Stimulated activated naive CD8-positive, alpha-beta T cell treated with anti-CD3 and anti-CD28 coated beads, Interleukin-15, amount 100 ng/mL, for 72 hours (primary cell): ENCODE measurements at regions not wholly inside any gene's neighbourhood (a gene's known extent, or its start where the extent isn't known, plus 50 kb on each side); places are given as distances from the start of the nearest gene placed in this dataset.

Source experiments
- ATAC-seq: fragments of 150-1000 bp; cut with Tn5 transposase; 2 replicates; pipeline ENCODE4 v1.10.0; 2021; ENCODE audit warnings: mild to moderate bottlenecking, moderate library complexity
- DNase-seq, 2 donors: peaks; one replicate each; pipeline ENCODE4 v3.0.0; 2021 to 2022
- H3K27ac Mint-ChIP-seq, 2 donors: one replicate each; pipeline ENCODE4 v1.8.0; 2022; ENCODE audit warnings: mild to moderate bottlenecking in 2 of 2, mixed read lengths in 2 of 2, moderate library complexity in 2 of 2
- H3K27me3 Mint-ChIP-seq: one replicate; pipeline ENCODE4 v1.8.0; 2022; ENCODE audit warnings: mixed read lengths
- H3K4me1 Mint-ChIP-seq: one replicate; pipeline ENCODE4 v1.8.0; 2022; ENCODE audit warnings: mild to moderate bottlenecking, mixed read lengths
- H3K4me3 Mint-ChIP-seq, 2 donors: one replicate each; pipeline ENCODE4 v1.8.0; 2022; ENCODE audit warnings: mild to moderate bottlenecking in 2 of 2, mixed read lengths in 2 of 2, moderate library complexity in 1 of 2
- H3K9me3 Mint-ChIP-seq, 2 donors: one replicate each; pipeline ENCODE4 v1.8.0; 2022; ENCODE audit warnings: mixed read lengths in 2 of 2

DNA sequence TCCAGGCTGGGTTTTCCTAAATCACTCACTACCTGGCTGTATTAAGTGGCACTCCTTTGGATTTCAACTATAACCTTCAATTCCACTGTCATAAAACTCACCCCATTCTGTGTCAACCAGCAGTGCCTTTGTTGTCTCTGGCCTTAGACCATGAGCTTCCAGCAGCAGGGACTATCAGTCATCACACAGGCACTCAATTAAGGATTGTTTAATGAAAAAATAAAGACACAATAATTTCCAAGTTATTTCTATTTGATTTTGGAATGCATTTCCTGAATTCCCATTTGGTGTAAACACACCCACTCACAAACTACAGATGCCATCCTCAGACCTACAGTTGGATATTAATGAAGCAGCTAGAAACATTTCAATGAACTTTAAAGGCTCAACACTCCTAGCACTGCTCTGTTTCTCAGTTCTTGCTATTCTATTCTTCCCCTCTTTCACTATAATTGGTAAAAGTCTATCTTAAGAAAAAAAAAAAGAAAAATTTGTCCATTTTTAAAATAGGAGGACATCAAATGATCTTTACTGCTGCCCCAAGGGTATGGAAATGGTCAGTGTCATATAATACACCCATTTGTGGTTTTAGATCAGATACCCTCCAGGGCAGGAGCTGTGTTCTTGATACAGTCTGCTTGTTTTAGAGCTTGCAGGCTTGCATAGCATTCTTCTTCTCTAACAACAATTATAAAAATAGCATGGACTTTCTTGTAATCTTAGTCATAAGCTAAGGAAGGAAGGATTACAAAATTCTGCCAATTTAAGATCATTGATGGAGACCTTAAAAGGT is 156.4 kb downstream of the PTGER3 start:
- Mint-ChIP-seq H3K27me3 (peaks cover 12% of the 10 kb centered on the region), H3K9me3 (no peaks in the 10 kb centered on the region), H3K27ac (peak overlapping the region in 1 of 2 donors; percentile 44), H3K4me1 (no peaks in the 10 kb centered on the region), H3K4me3 (no peak overlapping the region)
- ATAC-seq (no peak), DNase-seq (no peak)

DNA sequence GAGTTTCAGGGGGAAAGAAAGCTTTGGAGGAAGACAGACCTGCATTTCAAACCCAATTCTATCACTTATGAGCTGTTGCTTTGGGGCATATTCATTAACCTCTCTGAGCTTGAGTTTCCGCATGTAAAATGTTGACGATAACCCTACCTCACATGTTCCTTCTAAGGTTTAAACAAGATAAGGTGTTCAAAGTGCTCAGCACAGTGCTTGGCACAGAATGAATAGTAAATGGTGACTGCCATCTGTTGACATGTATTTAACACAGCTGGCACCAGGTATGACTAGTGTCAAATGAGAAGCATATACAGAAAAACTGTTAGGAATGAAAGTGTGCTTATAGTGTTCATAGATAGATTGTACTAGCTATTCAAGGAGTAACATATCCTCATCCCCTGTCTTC is 155.5 kb downstream of the PTGER3 start:
- Mint-ChIP-seq H3K9me3 (no peaks in the 10 kb centered on the region), H3K4me3 (no peak overlapping the region), H3K27me3 (peaks cover 12% of the 10 kb centered on the region), H3K4me1 (no peaks in the 10 kb centered on the region), H3K27ac (no peak overlapping the region)
- no peak for ATAC-seq
- no peak for DNase-seq

DNA sequence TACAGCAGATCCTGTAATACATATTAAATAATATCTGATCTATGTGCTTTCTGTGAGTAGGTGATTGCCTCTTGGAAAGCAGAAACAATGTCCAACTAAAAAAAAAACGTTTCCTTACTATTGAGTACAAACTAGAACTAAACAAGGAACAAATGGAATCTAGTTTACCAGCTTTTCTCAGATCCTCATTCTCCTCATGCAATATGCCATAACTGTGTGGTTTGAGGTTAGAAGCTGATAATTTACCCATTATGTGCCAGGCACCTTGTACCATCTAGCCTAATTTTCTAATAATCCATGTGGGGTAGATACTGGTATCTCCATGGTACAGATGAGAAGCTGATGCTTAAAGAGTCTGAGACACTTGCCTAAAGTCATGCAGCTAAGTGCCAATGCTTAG is 154.7 kb downstream of the PTGER3 start:
- Mint-ChIP-seq H3K9me3 (no peaks in the 10 kb centered on the region), H3K27me3 (peaks cover 12% of the 10 kb centered on the region), H3K4me1 (no peaks in the 10 kb centered on the region), H3K27ac (no peak overlapping the region), H3K4me3 (no peak overlapping the region)
- DNase-seq (no peak), ATAC-seq (no peak)

DNA sequence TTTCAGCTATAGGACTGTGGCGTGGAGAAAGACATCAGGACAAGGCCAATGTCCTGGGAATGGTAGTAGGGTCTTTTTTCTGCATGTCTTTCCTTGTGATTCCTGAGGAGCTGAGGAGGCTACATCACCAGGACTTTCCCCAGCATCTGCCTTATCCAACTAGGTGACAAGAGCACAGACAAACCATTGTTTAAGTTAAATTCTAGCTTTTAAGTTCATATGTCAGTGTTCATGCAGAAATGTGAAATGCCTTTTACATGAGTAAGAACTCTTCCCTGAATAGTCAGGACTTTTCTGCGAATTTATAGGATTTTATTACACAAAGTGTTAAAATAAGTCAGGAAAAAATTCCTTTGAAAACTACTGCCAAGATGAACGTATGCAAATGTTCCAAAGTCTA is 154.2 kb downstream of the PTGER3 start:
- DNase-seq (no peak), ATAC-seq (no peak)
- Mint-ChIP-seq H3K9me3 (no peaks in the 10 kb centered on the region), H3K4me1 (no peaks in the 10 kb centered on the region), H3K27ac (no peak overlapping the region), H3K4me3 (no peak overlapping the region), H3K27me3 (peaks cover 12% of the 10 kb centered on the region)

DNA sequence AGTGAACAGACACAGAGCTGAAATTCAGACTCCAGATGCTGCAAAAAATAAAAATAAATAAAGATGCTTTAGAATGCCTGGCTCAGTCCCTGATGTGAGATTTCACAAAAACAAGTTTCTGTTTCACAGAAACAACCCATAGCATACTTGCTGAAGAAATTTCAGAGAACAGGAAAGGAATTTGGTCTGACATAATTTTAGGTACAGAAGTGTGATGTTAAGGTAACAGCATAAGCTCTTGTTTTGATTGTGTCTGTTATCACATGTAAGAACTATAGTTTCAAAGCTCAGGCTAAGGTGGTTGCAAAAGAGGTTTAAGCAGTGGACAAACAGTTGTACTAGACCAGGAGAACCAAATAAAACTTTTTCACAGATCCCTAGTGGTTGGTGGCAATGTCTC is 152.1 kb downstream of the PTGER3 start:
- H3K27me3 Mint-ChIP-seq, result peaks cover 7% of the 10 kb centered on the region

DNA sequence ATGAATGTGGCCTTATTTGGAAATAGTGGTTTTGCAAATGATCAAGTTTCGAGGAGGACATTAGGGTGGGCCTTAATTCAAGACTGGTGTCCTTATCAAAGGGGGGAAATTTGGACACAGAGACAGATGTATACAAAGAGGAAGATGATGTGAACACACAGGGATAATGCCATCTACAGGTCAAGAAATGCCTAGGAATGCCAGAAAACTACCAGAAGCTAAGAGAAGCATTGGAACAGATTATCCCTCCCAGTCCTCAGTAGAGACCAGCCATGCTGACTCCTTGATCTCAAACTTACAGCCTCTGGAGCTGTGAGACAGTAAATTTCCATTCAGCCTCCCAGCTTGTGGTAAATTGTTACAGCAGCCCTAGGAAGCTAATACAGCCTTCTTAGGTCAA is 151.4 kb downstream of the PTGER3 start:
- Mint-ChIP-seq H3K27me3 (peaks cover 8% of the 10 kb centered on the region), H3K27ac (no peak overlapping the region), H3K4me3 (no peak overlapping the region), H3K4me1 (no peaks in the 10 kb centered on the region), H3K9me3 (no peaks in the 10 kb centered on the region)
- DNase-seq (no peak), ATAC-seq (no peak)

More for the DNA sequence above, 152.1 kb downstream of the PTGER3 start:
- no peak overlapping the region for H3K27ac Mint-ChIP-seq
- no peaks in the 10 kb centered on the region for H3K9me3 Mint-ChIP-seq
- ATAC-seq, result peak; percentile 48
- H3K4me3 Mint-ChIP-seq, result no peak overlapping the region
- no peaks in the 10 kb centered on the region for H3K4me1 Mint-ChIP-seq
- DNase-seq, result no peak

DNA sequence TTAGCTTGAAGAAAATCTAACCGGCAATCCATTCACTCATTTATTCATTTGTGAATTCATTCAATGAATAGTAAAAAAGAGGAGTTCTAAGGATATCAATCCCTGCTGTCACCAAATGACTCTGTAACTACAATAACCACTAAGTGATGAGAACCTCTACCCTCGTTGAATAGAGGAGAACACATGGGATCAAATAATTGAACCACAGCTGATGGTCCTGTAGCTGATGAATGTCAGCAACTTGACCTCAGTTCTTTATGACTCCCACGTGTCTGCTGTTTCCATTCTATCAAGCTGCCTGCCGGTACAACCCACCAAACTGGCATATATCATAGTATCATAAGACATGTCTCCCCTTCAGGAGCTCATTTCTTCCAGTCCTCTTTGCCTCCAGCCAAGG is 150.3 kb downstream of the PTGER3 start:
- no peak overlapping the region for H3K4me3 Mint-ChIP-seq
- no peaks in the 10 kb centered on the region for H3K9me3 Mint-ChIP-seq
- no peaks in the 10 kb centered on the region for H3K4me1 Mint-ChIP-seq
- H3K27me3 Mint-ChIP-seq, result peaks cover 7% of the 10 kb centered on the region
- ATAC-seq (no peak), DNase-seq (no peak)
- no peak overlapping the region for H3K27ac Mint-ChIP-seq

DNA sequence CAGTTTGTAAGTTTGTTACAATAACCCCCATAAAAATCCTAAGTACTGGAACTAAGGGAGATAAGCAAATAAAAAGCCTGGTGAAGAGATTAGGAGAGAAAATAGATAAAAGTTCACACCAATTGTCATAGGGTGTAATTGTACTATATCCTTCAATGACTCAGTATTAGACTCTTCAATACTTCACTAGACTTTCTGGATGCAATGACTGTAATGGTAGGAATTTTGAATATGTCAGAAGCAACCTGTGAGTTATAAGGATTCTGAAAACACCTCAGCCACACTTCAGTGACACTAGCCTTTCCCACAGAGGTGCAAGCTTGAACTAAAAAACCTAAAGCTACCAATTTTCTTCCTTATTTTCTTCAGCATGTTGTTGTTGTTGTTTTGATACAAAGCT is 147.9 kb downstream of the PTGER3 start:
- Mint-ChIP-seq H3K9me3 (peaks cover 0 to 9% of the 10 kb centered on the region in 2 donors), H3K4me1 (no peaks in the 10 kb centered on the region), H3K27me3 (peaks cover 7% of the 10 kb centered on the region), H3K27ac (no peak overlapping the region), H3K4me3 (no peak overlapping the region)
- ATAC-seq (no peak), DNase-seq (no peak)

DNA sequence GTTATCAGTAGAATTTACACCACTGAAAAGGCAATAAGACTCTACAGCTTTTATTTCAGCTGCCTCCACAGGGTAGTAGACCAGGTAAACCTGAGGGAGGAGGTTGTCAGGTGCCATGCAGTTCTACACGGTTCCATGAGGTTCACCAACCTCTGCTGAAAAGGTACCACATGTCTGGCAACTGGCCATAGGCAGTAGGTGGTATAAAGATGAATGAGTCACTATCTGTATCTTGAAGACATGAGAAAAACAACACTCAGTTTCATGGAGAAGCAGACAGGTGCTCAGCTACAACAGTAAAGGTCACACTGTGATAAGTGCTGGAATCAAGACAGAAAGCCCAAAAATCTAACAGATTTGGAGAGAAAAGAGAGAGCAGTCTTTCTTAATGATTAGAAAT is 145.4 kb downstream of the PTGER3 start:
- Mint-ChIP-seq H3K27ac (no peak overlapping the region), H3K4me1 (no peaks in the 10 kb centered on the region), H3K9me3 (peaks cover 5 to 13% of the 10 kb centered on the region in 2 donors), H3K4me3 (no peak overlapping the region), H3K27me3 (peaks cover 7% of the 10 kb centered on the region)
- ATAC-seq, result peak; percentile 53
- no peak for DNase-seq

DNA sequence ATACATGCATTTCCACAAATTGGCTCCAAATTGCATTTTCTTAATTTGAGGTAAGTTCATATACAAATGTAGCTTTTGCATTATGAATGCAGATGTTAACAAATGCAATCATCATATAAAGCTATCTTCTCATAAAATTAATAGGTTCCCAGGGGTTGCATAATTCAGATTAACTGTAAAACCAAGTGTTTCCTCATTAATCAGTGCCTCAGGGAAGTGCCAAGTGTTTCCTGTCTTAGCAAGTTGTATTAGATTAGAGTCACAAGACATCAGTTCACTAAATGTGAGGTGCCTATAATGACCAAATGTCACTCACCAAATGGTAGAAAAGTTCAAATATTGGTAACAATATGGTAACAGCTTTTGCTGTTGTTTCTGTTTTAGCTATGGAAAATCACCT is 140.8 kb downstream of the PTGER3 start:
- no peaks in the 10 kb centered on the region for H3K27me3 Mint-ChIP-seq
- ATAC-seq (no peak), DNase-seq (no peak)
- peaks cover 6% of the 10 kb centered on the region for H3K4me1 Mint-ChIP-seq
- no peak overlapping the region for H3K4me3 Mint-ChIP-seq
- H3K9me3 Mint-ChIP-seq, result peaks cover 5 to 13% of the 10 kb centered on the region in 2 donors
- H3K27ac Mint-ChIP-seq, result no peak overlapping the region

DNA sequence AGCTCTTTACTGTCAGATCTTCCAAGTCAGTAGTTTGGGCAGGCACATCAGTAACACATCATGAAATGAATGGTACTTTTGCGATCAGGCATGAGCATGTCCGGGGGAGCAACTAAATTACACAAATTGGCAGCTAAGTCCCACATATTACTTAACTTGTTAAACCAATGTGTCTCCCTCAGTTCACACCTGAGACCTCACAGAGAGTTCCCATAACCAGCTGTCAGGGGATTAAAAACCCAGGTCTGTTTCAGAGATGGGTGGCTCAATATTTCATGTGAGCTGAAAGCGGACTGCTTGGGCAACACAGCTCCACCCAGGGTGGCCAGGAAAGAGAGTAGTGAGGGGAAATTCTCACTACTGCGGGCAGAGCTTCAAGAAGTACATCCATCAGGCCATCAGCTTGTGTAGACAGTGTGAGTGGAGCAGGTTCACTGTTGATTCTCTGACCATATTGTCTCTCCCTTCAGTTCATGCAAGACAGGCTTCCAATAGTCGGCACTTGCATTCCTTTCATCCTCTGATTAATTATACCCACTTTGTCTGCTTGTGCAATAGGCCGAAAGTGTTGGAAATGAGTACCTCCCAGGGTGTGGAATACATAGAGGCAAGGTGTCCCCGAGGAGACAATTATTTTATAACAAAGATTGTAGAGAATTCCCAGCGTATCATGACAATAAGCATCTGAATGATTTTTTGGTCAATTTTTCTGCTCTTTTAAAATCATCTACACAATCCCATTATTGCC is 139.9 kb downstream of the PTGER3 start:
- Mint-ChIP-seq H3K27me3 (no peaks in the 10 kb centered on the region), H3K4me1 (peaks cover 6% of the 10 kb centered on the region), H3K9me3 (peaks cover 5 to 13% of the 10 kb centered on the region in 2 donors), H3K4me3 (no peak overlapping the region), H3K27ac (no peak overlapping the region)
- DNase-seq, result no peak
- peak; percentile 14 for ATAC-seq

DNA sequence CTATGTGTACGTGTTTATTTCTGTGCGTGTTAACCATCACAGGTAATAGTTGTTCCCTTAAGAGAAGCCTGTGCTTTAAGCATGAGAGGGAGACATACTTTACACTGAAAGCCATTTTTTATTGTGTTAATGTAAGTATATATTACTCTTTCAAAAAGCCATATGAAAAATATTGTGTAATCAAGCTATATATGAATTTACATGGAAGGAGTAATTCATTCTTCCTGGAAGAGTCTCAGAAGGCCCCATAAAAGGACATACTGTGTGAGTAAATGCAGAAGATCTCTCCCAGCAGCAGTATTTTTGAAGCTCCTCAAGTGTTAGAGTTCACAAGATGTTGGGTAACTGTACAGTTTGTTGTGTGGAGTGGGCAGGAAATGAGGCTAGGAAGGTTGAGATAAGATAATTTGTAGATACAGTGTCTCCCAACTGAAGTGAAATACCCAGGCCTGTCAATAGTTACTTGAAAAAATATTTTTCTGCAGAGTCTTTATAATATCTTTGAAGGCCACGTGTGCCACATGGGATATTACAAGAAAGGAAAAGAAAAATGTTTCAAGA is 138.3 kb downstream of the PTGER3 start:
- peaks cover 6% of the 10 kb centered on the region for H3K4me1 Mint-ChIP-seq
- ATAC-seq (no peak), DNase-seq (no peak)
- H3K9me3 Mint-ChIP-seq, result peaks cover 5 to 8% of the 10 kb centered on the region in 2 donors
- H3K27ac Mint-ChIP-seq, result peak overlapping the region in 1 of 2 donors; percentile 72
- no peaks in the 10 kb centered on the region for H3K27me3 Mint-ChIP-seq
- H3K4me3 Mint-ChIP-seq, result no peak overlapping the region

DNA sequence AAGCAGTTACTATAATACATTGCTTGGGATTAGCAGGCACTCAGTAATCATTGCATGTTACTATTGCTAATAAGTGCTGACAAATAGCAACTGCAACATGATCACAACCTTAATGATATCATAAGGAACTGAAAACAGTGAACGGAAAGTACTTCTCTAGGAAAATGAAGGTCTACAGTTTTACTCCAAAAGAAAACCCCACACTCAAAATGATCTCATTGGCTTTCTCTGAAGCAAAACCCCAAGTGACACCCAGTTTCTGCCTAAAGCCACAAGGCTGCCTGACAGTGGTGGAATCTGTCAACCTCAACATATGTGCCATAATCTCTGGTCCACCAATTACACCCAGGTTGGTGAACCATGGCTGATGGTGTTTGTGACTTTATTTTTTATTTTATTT is 137.6 kb downstream of the PTGER3 start:
- Mint-ChIP-seq H3K27ac (no peak overlapping the region), H3K4me3 (no peak overlapping the region), H3K27me3 (no peaks in the 10 kb centered on the region), H3K4me1 (peaks cover 6% of the 10 kb centered on the region), H3K9me3 (peaks cover 1 to 5% of the 10 kb centered on the region in 2 donors)
- peak; percentile 89 for ATAC-seq
- DNase-seq, result peak in 1 of 2 donors; percentile 48

DNA sequence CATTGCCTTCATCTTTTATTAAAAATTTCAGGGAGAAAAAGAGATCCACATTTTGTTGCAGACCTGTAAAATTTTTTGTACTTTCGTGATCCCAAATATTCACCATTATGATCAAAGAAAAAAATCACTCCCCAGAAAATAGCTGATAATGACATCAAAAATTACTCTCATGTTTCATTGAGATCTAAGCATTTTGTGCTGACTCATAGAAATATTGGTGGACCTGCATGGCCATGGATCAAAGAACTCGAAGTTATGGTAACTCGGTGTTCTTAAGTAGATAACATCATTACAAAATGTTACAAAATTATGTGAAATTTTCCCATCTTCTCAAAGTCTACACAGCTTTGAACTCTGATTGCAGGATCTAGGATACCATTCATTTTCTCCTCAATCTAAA is 135.8 kb downstream of the PTGER3 start:
- ATAC-seq (no peak), DNase-seq (no peak)
- H3K9me3 Mint-ChIP-seq, result no peaks in the 10 kb centered on the region
- no peaks in the 10 kb centered on the region for H3K27me3 Mint-ChIP-seq
- no peak overlapping the region for H3K4me3 Mint-ChIP-seq
- H3K4me1 Mint-ChIP-seq, result peaks cover 6% of the 10 kb centered on the region
- no peak overlapping the region for H3K27ac Mint-ChIP-seq

DNA sequence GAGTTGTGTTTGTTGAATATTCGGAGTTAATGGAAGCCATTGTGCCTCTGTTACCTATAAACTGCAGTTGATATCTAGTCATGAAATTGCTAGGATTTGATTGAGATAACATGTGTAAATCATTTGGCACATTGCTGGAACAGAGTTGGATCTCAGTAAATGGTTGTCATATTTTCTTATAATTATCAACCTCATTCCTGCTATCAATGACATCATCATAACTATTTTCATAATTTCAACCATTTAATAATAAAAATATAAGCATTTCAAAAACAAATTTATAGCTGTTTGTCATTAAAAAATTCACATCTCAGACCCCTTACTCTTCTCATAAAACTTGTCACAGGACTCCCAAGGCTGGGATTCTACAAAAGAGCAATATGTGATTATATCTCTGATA is 133.4 kb downstream of the PTGER3 start:
- no peak for DNase-seq
- H3K4me3 Mint-ChIP-seq, result no peak overlapping the region
- no peaks in the 10 kb centered on the region for H3K9me3 Mint-ChIP-seq
- no peaks in the 10 kb centered on the region for H3K27me3 Mint-ChIP-seq
- H3K4me1 Mint-ChIP-seq, result peaks cover 5% of the 10 kb centered on the region
- no peak overlapping the region for H3K27ac Mint-ChIP-seq
- no peak for ATAC-seq
